ENCODE measurements at regions not wholly inside any gene's neighbourhood (a gene's known extent, or its start where the extent isn't known, plus 50 kb on each side); places are given as distances from the start of the nearest gene placed in this dataset.

DNA sequence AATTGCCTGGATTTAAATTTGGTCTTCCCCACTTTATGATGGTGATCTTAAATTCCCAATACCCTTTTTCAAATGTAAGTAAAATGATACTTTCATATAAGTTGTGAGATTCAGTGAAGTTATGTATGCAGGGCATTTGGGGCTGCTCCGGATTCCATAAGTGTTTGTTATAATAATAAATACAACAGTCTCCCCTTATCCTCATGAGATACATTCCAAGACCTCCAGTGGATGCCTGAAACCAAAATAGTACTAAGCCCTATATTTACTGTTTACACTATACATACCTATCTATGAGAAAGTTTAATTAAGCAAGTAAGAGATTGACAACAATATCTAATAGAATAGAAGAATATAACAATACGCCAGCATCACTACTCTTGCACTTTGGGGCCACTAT lies 2237.8 kb downstream of the PCDH9 start:
- TF ChIP-seq, protein P1, sequence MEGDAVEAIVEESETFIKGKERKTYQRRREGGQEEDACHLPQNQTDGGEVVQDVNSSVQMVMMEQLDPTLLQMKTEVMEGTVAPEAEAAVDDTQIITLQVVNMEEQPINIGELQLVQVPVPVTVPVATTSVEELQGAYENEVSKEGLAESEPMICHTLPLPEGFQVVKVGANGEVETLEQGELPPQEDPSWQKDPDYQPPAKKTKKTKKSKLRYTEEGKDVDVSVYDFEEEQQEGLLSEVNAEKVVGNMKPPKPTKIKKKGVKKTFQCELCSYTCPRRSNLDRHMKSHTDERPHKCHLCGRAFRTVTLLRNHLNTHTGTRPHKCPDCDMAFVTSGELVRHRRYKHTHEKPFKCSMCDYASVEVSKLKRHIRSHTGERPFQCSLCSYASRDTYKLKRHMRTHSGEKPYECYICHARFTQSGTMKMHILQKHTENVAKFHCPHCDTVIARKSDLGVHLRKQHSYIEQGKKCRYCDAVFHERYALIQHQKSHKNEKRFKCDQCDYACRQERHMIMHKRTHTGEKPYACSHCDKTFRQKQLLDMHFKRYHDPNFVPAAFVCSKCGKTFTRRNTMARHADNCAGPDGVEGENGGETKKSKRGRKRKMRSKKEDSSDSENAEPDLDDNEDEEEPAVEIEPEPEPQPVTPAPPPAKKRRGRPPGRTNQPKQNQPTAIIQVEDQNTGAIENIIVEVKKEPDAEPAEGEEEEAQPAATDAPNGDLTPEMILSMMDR (conservative IDR thresholded peaks at IDR 0.05): no peak
- TF ChIP-seq ZFX (IDR thresholded peaks at IDR 0.05): no peak

Data from C4-2B (cell line).